ENCODE measurements at regions not wholly inside any gene's neighbourhood (a gene's known extent, or its start where the extent isn't known, plus 50 kb on each side); places are given as distances from the start of the nearest gene placed in this dataset.

DNA sequence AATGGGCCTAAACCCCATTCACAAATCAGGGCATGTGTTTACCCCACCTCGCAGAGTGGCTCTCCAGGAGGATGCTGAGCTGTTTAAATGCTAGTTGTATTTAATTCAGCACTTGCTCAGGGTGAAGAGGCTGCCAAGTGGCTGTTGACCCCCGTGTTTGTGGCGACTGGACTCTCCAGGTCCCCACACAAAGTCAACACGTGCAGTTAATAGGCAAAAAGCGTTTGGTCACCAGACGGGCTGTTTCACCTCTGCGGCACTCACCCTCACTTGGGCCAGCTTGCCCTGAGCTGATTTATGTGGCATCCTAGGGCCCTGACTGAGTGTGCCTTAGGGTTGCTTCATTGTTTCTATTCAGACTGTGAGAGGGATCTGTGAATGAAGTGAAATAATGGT lies 152.3 kb downstream of the GAS1 start:
- TF ChIP-seq, protein P1, sequence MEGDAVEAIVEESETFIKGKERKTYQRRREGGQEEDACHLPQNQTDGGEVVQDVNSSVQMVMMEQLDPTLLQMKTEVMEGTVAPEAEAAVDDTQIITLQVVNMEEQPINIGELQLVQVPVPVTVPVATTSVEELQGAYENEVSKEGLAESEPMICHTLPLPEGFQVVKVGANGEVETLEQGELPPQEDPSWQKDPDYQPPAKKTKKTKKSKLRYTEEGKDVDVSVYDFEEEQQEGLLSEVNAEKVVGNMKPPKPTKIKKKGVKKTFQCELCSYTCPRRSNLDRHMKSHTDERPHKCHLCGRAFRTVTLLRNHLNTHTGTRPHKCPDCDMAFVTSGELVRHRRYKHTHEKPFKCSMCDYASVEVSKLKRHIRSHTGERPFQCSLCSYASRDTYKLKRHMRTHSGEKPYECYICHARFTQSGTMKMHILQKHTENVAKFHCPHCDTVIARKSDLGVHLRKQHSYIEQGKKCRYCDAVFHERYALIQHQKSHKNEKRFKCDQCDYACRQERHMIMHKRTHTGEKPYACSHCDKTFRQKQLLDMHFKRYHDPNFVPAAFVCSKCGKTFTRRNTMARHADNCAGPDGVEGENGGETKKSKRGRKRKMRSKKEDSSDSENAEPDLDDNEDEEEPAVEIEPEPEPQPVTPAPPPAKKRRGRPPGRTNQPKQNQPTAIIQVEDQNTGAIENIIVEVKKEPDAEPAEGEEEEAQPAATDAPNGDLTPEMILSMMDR (IDR thresholded peaks at IDR 0.05; ENCODE audit: insufficient read depth, low read depth, low read length) = no peak
- no peak overlapping the region for H3K4me3 ChIP-seq (ENCODE audit: low read depth, low read length)
- no peak for DNase-seq (ENCODE audit: low read depth)

DNA sequence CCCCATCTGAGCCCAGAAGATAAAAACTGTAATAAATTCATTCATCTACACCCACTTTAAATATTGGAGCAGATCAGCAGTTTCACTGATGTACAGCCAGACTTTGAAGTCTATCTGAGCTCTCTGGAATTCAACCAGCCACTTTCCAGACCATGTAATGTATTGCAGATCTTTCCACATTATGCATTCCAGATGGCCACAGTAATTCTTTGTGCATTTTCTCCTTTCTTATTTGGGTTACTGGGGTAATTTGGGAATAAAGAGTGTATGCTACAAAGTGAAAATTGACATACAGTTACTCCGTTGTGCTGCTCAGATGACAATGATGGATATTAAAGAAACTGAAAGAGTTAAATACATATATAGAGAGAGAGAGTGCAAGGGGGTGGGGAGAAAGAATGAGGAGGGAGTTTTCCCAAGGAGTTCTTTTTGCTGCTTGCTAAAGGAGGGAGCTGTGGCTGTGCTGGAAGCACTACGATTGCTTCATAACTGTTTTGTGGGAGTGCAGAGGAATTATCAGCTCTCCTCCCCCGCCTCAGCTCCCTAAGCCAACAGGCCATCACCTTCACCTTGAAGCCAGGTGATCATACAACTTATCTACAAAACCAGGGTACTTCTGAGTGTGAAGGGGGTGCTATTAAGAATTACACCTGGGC lies 152.8 kb downstream of the GAS1 start:
- H3K4me3 ChIP-seq (ENCODE audit: low read depth, low read length) = no peak overlapping the region
- TF ChIP-seq, protein P1 (IDR thresholded peaks at IDR 0.05; ENCODE audit: insufficient read depth, low read depth, low read length) = no peak
- DNase-seq (ENCODE audit: low read depth) = peak; percentile 73

DNA sequence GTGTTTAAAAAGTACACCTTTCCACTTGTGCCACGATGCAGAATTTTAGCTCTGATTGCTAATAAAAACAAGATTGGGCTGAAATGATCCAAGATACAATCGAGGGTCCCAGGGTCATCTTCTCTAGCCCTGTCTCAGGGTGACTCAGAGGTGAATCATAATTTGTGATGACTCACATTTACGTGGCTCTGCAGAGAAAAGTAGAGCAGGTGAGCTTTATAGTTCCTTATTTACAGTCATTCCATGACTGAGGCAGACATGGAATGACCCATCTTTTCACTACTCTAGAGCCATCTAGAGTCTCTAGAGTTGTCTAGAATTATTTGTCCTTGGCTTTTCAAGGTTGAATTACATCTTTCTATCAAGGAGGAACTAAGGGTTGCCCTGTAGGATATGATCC lies 155.2 kb downstream of the GAS1 start:
- no peak overlapping the region for H3K4me3 ChIP-seq (ENCODE audit: low read depth, low read length)
- no peak for DNase-seq (ENCODE audit: low read depth)
- TF ChIP-seq, protein P1 (IDR thresholded peaks at IDR 0.05; ENCODE audit: insufficient read depth, low read depth, low read length) = no peak

DNA sequence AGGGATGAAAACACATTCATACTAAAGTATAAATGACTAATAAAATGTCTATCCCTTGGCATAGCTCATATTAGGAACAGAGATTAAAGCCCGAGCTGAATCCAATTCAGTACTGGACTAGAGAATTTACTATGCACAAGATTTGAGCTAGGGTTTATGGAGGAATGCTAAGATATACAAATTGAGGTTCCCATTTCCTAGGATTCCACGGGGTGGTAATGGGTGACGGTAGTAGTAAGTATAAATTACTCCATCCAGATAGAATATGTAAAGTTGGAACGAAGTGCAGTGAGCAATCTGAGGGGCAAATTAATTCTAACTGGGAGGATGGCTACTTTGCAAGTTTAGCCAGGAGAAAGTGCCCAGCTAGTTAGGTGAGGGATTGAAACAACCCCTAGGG lies 156.5 kb downstream of the GAS1 start:
- DNase-seq (ENCODE audit: low read depth) = no peak
- H3K4me3 ChIP-seq (ENCODE audit: low read depth, low read length) = no peak overlapping the region
- TF ChIP-seq, protein P1 (IDR thresholded peaks at IDR 0.05; ENCODE audit: insufficient read depth, low read depth, low read length) = no peak

DNA sequence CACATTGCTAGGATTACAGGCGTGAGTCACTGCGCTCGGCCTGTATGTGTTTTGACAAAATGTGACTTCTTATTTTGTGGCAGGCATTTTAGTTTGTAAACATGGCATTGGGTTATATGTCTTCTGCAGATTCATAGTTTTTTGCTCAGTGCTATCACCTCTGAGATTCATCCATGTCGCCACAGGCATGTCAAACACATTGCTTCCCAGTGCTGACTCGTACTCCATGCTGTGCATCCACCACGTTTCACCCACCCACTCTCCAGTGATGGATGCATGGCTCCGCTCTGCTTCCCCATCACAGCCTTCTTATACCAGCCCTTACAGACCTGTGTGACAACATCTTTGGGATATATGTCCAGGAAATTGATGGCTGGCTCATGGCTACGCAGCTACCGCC lies 158.8 kb downstream of the GAS1 start:
- DNase-seq (ENCODE audit: low read depth) = peak; percentile 59
- no peak overlapping the region for H3K4me3 ChIP-seq (ENCODE audit: low read depth, low read length)

DNA sequence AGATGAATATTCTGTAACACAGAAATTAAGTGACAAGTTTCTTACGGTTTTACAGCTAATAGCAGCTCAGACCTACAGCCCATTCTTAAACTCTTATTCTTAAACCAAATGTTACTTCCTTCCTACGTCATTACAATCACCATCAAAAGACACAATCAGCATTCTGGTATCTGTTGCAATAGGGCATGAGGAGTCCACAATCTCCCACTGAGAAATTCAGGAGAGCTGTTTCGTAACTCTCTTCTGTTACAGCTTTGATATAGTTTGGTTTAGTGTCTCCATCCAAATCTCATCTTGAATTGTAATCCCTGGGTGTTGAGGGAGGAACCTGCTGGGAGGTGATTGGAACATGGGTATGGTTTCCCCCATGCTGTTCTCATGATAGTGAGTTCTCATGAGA lies 163.4 kb downstream of the GAS1 start:
- TF ChIP-seq, protein P1 (IDR thresholded peaks at IDR 0.05; ENCODE audit: insufficient read depth, low read depth, low read length) = no peak
- peak; percentile 86 for DNase-seq (ENCODE audit: low read depth)
- no peak overlapping the region for H3K4me3 ChIP-seq (ENCODE audit: low read depth, low read length)

More for the DNA sequence above, 158.8 kb downstream of the GAS1 start:
- TF ChIP-seq, protein P1 (IDR thresholded peaks at IDR 0.05; ENCODE audit: insufficient read depth, low read depth, low read length) = no peak

DNA sequence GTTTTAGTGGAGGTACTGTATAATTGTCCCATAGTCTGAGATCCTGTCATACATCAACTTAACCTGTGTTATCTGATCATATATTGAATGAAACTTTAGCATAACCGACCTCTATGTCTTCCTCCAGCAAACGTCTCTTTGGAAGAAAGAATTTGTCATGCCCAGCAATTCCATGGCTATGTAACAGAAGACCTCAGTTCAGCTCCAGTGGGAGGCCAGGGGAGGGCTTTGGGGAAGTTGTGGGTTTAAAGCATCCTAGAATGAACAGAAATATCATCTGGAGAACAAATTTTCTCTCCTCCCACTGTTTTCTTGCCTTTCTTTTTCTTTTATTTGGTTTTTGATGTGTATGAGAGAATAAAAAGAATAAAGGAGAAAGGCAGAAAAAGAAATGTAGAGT lies 164.5 kb downstream of the GAS1 start:
- no peak overlapping the region for H3K4me3 ChIP-seq (ENCODE audit: low read depth, low read length)
- DNase-seq (ENCODE audit: low read depth) = no peak
- TF ChIP-seq, protein P1 (IDR thresholded peaks at IDR 0.05; ENCODE audit: insufficient read depth, low read depth, low read length) = no peak

Measured in fibroblast of villous mesenchyme (primary cell).